ENCODE measurements at regions not wholly inside any gene's neighbourhood (a gene's known extent, or its start where the extent isn't known, plus 50 kb on each side); places are given as distances from the start of the nearest gene placed in this dataset.
A peak's percentile ranks its signal among the peaks of the same experiment; 100 is the strongest.

- DNase-seq, result no peak
Observed at GRCh38 chr6:54991761-54992330, 145.3 kb downstream of the FAM83B start.

GRCh38 chr6:54992789-54993188 is 146.2 kb downstream of the FAM83B start:
- DNase-seq, result peak; percentile 6

GRCh38 chr6:54993294-54993693 is 146.7 kb downstream of the FAM83B start:
- DNase-seq, result no peak

- DNase-seq, result no peak
Observed at GRCh38 chr6:54993948-54994347, 147.4 kb downstream of the FAM83B start.

- DNase-seq, result no peak
Observed at GRCh38 chr6:54998576-54998975, 152.0 kb downstream of the FAM83B start.

GRCh38 chr6:55003719-55004430 is 157.3 kb downstream of the FAM83B start:
- DNase-seq, result no peak

GRCh38 chr6:55009131-55009530 is 162.6 kb downstream of the FAM83B start:
- peak; percentile 90 for DNase-seq

GRCh38 chr6:55011034-55011433 is 163.3 kb upstream of the HCRTR2 start:
- DNase-seq, result no peak

GRCh38 chr6:55012454-55012853 is 161.9 kb upstream of the HCRTR2 start:
- DNase-seq, result no peak

- DNase-seq, result peak; percentile 78
Observed at GRCh38 chr6:55014321-55015088, 159.8 kb upstream of the HCRTR2 start.

- DNase-seq, result no peak
Observed at GRCh38 chr6:55016261-55016660, 158.1 kb upstream of the HCRTR2 start.

- DNase-seq, result no peak
Observed at GRCh38 chr6:55017555-55018300, 156.6 kb upstream of the HCRTR2 start.

- no peak for DNase-seq
Observed at GRCh38 chr6:55019591-55019990, 154.7 kb upstream of the HCRTR2 start.

GRCh38 chr6:55023230-55023629 is 151.1 kb upstream of the HCRTR2 start:
- no peak for DNase-seq

- no peak for DNase-seq
Observed at GRCh38 chr6:55033016-55033546, 141.2 kb upstream of the HCRTR2 start.

GRCh38 chr6:55034752-55035151 is 139.6 kb upstream of the HCRTR2 start:
- DNase-seq, result no peak

- DNase-seq, result no peak
Observed at GRCh38 chr6:55040102-55040848, 134.0 kb upstream of the HCRTR2 start.

- no peak for DNase-seq
Observed at GRCh38 chr6:55046869-55047422, 127.4 kb upstream of the HCRTR2 start.

GRCh38 chr6:55047451-55048044 is 126.8 kb upstream of the HCRTR2 start:
- DNase-seq, result no peak

- no peak for DNase-seq
Observed at GRCh38 chr6:55049866-55050265, 124.4 kb upstream of the HCRTR2 start.

- DNase-seq, result no peak
Observed at GRCh38 chr6:55052846-55053245, 121.5 kb upstream of the HCRTR2 start.

- DNase-seq, result peak; percentile 73
Observed at GRCh38 chr6:55058682-55059081, 115.6 kb upstream of the HCRTR2 start.
